ENCODE measurements at regions not wholly inside any gene's neighbourhood (a gene's known extent, or its start where the extent isn't known, plus 50 kb on each side); places are given as distances from the start of the nearest gene placed in this dataset.

DNA sequence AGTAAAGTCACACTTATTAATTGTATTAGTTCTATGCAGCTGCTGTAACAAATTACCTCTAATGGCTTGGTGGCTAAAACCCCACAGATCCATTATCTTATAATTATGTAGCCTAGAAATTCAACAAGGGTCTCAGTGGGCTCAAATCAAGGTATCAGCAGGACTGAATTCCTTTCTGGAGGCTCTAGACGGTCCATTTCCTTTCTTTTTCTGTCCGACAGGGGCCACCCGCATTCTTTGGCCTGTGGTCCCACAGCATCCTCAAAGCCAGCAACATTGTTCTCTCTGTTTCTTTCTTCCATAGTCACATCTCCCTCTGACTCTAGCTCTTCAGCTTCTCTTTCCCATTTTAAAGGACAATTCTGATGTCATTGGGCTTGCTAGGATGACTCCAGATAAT lies 276.3 kb upstream of the ZNF717 start:
- no peak overlapping the region for H3K4me3 ChIP-seq (ENCODE audit: low read depth, low read length)

GRCh38 chr3:76063019-76063418 lies 277.7 kb upstream of the ZNF717 start:
- H3K4me3 ChIP-seq (ENCODE audit: low read depth, low read length) = no peak overlapping the region

DNA sequence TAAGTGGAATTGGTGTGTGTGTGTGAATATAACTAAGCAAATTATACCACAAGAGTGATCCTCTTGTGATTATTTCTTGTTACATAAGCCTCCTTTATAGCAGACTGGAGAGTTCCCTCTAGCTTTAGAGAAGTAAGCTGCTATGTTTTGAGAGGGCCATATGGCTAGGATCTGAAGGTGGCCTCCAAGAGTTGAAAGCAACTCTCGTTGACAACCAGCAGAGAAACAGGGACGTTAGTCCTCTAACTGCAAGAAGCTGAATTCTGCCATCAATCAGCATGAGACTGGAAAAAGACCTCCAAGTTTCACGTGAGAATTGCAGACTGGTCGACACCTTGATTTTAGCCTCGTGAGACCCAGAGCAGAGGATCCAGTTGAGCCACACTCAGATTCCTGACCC lies 278.5 kb upstream of the ZNF717 start:
- H3K4me3 ChIP-seq (ENCODE audit: low read depth, low read length) = no peak overlapping the region

DNA sequence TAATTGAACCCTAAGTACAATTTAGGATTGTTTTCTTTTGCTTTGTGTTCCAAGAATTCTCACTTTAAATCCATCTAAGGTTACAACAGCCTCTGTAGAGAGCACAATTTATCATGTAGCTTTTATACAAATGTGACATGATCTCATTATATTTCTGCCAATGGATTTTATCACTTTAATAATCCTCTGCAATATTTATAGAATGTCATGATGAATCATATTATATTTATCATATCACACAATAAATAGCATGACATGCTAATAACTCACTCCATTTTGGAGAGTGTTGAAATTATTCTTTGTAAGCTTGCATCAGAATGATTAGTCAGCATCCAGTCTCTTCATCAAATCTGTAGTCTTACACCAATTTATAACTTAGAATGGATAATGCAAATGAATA lies 280.6 kb upstream of the ZNF717 start:
- H3K4me3 ChIP-seq (ENCODE audit: low read depth, low read length) = no peak overlapping the region

DNA sequence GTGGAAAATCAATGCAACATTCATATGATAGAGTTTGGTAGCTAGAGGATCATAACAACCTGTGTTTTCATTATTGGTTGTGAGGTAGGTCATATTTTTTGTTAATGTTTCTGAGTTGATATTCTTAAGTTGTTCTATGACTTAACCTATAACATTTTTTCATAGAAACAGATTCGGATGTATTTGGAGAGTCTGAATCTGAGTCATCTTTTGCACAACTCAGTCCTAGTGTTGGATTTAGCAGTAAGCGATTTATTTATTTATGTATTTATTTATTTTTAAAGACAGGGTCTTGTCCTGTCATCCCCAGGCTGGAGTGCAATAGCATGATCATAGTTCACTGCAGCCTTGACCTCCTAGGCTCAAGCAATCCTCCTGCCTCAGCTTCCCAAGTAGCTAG lies 292.8 kb upstream of the ZNF717 start:
- no peak overlapping the region for H3K4me3 ChIP-seq (ENCODE audit: low read depth, low read length)

DNA sequence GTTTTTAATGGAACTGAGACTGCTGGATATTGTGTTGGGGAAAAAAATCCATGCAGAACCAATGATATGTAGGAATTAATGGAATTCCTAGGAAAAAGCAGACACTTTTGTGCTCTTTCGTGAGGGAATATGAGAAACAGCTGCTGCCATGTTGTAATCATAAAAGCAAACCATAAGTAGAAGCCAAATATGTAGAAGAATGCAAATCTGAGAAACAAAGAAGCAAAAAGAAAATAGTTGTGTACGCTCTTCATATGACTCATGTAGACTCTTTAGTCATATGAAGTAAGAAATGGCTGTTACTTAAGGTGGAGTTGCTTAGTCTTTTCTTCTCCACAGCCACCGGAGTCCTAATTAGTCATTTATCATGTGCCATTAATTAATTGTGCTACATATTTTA lies 298.6 kb upstream of the ZNF717 start:
- H3K4me3 ChIP-seq (ENCODE audit: low read depth, low read length) = no peak overlapping the region

DNA sequence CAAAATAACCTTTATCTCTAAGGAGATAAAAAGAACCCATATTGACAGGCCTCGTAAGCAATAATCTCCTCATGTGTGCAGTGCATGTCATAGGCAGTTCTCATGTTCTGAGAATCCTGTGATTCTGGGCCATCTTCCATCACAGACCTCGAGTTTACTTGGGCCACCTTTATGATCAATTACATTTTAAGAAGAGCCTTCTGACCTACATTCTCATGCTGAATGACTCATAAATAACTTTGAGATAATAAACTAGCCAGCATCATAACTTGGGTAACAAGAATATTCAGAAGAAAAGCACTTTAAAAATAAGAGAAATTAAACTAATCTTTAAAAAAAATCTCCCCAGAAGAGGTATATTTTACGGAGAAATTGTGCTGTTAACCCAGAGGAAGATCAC lies 310.7 kb upstream of the ZNF717 start:
- no peak overlapping the region for H3K4me3 ChIP-seq (ENCODE audit: low read depth, low read length)

GRCh38 chr3:76096836-76097588 lies 311.7 kb upstream of the ZNF717 start:
- H3K4me3 ChIP-seq (ENCODE audit: low read depth, low read length) = no peak overlapping the region

DNA sequence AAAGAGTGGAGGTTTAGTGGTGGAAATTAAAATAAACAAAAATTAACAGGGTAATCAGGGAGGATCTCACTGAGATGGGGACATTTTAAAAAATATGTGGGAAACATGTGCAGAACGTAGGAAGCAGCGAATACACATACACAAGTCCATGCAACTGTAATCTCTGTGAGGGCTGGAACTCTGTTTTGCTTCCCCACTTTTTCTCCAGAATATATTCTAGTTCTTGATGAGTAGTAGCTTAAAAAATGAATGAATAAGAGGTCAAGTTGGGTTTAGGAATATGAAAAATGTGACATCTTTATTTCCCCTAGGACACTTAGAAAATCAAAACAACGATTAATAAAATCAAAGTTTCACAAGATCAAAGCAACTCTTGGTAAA lies 312.2 kb upstream of the ZNF717 start:
- H3K4me3 ChIP-seq (ENCODE audit: low read depth, low read length) = no peak overlapping the region

DNA sequence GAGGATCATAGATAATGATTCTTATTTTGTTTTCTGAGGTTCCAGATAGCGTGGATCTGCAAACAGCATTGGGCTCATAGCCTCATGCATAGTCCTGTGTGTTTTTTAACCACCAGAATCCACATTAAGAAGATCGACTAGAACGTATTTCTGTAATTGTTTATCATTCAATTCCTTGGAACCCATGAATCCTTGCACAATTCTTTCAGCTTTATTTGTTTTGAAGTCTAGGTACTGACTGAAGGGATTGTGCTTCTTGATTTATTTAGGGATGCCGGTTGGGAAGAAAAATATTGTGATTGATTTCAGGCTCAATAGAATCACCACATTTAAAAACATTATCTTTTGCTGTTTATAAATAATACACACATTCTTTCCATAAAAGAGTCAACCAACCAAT lies 314.6 kb upstream of the ZNF717 start:
- H3K4me3 ChIP-seq (ENCODE audit: low read depth, low read length) = no peak overlapping the region

DNA sequence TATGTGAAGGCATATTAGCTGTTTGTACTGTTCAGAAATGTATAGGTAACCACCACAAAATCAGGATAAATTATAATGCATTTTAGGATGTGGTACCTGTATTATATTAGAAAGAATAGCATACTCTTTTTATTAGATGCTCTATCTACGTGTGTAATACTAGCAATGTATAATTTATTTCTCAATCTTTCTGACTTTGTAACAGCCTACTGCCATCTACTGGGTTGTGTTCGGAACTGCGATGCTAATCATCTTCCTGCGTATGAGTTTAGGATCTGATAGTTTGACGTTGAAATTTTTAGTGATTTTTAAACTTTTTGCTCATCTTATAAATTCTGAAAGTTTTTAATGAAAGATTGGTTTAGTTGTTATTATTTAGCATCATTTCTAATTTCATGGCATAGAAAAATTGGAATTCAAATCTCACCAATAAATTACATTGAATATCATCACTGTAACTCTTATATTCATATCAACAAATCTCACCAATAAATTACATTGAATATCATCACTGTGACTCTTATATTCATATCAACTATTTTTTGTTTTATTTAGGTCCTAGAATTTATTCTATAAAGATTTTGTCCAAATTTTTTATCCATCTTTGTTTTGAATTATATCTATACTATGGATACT lies 322.7 kb upstream of the ZNF717 start:
- no peak overlapping the region for H3K4me3 ChIP-seq (ENCODE audit: low read depth, low read length)

- no peak overlapping the region for H3K4me3 ChIP-seq (ENCODE audit: low read depth, low read length)
These were observed 326.5 kb upstream of the ZNF717 start for GRCh38 chr3:76111808-76112207.

DNA sequence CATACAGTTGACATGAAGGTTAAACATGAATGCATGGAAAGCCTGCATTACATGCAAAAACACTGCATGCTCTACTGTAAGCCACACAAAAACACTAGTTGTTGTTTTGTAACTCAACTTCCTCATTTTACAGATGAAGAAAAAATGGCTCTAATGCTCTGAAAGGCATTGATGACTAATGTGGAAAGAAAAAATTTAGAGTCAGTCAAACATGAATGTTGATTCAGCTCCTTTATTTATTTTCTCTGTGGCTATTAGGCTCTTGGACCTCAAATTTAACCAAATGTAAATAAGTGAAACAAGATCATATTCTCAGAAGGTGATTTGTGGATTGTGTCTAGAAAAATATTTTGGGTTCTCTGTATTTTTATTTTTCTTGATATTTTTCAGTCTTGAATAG lies 336.7 kb upstream of the ZNF717 start:
- no peak overlapping the region for H3K4me3 ChIP-seq (ENCODE audit: low read depth, low read length)

DNA sequence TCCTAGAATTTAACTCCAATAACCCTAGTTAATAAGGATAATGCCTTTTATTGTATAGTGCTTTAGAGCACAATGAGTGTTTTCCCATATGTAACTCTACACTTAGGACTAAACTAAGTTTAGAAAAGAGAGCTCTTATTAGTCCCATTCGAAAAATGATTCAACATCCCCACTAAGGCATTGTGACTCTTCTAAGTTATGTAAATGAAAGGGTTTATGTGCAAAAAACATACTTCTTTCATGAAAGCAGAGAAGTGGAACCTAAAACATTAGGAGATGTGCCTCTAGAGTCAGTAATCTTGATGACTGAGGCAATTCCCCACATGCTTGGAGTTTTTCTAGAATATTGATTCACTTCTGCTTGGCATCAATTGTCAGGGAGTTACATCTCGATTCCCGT lies 344.1 kb upstream of the ZNF717 start:
- H3K4me3 ChIP-seq (ENCODE audit: low read depth, low read length) = no peak overlapping the region

GRCh38 chr3:76131396-76132153 lies 346.2 kb upstream of the ZNF717 start:
- no peak overlapping the region for H3K4me3 ChIP-seq (ENCODE audit: low read depth, low read length)

- H3K4me3 ChIP-seq (ENCODE audit: low read depth, low read length) = no peak overlapping the region
These were observed 346.8 kb upstream of the ZNF717 start for GRCh38 chr3:76132154-76132470.

DNA sequence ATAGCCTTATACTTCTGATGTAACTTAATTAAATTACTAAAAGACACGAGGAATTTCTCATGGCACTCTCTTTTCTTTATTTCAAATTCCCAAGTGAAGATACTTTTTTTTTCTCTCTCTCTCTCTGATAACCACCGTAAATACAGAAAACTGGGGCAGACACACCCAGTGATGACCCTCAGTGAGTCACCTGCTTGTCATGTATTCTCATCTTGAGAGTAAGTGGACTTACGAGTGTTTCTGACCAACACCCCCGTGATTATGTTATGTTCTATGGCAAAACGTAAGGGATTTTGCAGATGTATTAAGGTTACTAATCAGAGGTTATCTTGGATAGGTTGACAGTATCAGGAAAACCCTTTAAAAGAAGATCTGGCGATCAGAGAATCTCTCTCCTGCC lies 348.8 kb upstream of the ZNF717 start:
- no peak overlapping the region for H3K4me3 ChIP-seq (ENCODE audit: low read depth, low read length)

- H3K4me3 ChIP-seq (ENCODE audit: low read depth, low read length) = no peak overlapping the region
These were observed 353.6 kb upstream of the ZNF717 start for GRCh38 chr3:76138921-76139320.

DNA sequence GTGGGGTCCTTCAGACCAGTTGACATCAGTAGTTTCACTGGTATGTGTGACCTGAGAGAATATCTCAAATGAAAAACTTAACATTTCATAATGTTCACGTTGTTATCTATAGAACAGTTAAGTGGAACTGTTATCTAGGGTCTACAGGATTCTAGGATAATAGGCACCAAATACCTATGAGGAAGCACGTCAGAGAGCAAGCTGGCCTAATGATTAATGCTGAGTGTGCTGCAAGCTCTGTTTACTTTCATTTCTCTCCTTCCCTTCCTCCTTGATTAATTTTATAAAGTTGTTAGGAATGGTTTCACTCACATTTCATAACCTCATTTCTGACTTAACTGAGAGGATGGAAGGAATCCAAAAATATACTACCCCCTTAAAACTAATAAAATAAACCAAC lies 362.5 kb upstream of the ZNF717 start:
- H3K4me3 ChIP-seq (ENCODE audit: low read depth, low read length) = no peak overlapping the region

DNA sequence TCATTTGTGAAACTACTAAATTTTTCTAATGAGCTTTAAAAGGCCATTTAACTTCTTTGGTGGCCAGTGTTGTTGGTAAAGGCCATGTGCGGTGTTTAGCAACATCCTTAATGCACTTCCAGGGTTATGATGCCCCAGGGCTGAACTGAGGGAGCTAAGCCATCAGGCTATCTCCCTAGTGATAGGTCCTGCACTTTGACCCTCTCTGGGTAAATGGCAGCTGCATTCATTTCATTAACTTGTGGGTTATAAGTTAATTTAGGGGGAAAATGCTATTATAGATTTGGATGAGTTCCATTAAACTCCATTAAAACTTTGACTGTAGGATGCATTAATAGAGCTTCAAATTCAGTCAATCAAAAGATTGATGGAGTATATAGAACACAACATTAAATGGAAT lies 366.7 kb upstream of the ZNF717 start:
- no peak overlapping the region for H3K4me3 ChIP-seq (ENCODE audit: low read depth, low read length)

DNA sequence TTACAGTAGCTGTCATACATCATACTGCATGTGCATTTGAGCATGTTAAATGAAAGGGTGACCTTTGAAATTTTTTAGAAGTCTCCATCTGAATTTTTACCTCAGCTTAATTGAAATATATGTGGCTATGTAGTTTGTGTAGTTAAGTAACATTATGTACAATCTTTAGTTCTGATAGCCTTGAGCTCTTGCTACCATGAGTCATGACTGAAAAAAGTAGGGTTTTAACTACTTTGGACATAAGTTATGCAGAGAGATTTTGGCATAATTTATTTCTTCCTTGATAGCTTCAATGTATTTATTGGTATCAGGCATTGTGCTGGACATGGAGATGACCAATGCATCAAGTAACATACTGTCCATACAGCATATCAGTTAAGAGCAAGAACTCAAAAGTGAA lies 376.5 kb upstream of the ZNF717 start:
- no peak overlapping the region for H3K4me3 ChIP-seq (ENCODE audit: low read depth, low read length)

- no peak overlapping the region for H3K4me3 ChIP-seq (ENCODE audit: low read depth, low read length)
These were observed 386.3 kb upstream of the ZNF717 start for GRCh38 chr3:76171647-76172046.

Measured in iPS-11a (cell line).